H9 (cell line): ENCODE measurements at regions not wholly inside any gene's neighbourhood (a gene's known extent, or its start where the extent isn't known, plus 50 kb on each side); places are given as distances from the start of the nearest gene placed in this dataset.

Experiments used
- DNase-seq: peaks from one replicate; pipeline ENCODE4 v3.0.0-alpha.2; 2017
- H2AFZ ChIP-seq: one replicate; pipeline ENCODE4 v1.6.1; 2013; ENCODE audit warnings: mild to moderate bottlenecking, low read length, control low read depth, moderate library complexity
- H2AK5ac ChIP-seq: 2 replicates; pipeline ENCODE4 v1.6.1; 2013; ENCODE audit warnings: low read length, control low read depth, mixed read lengths; ENCODE audit not compliant: insufficient read length
- H2BK120ac ChIP-seq: one replicate; pipeline ENCODE4 v1.6.1; 2013; ENCODE audit warnings: low read depth, mild to moderate bottlenecking, low read length, control low read depth, inconsistent platforms; ENCODE audit not compliant: poor library complexity, severe bottlenecking
- H2BK12ac ChIP-seq: 2 replicates; pipeline ENCODE4 v1.6.1; 2013; ENCODE audit warnings: low read length, control low read depth, mixed read lengths, low read depth; ENCODE audit not compliant: insufficient read length
- H2BK15ac ChIP-seq: 2 replicates; pipeline ENCODE4 v1.6.1; 2013; ENCODE audit warnings: low read depth, low read length, control low read depth
- H2BK20ac ChIP-seq: one replicate; pipeline ENCODE4 v1.6.1; 2013; ENCODE audit warnings: low read depth, mild to moderate bottlenecking, low read length, control low read depth, inconsistent platforms; ENCODE audit not compliant: poor library complexity, severe bottlenecking
- H2BK5ac ChIP-seq: 2 replicates; pipeline ENCODE4 v1.6.1; 2013; ENCODE audit warnings: low read length, control low read depth, mixed read lengths; ENCODE audit not compliant: insufficient read length
- H3K14ac ChIP-seq: 2 replicates; pipeline ENCODE4 v1.6.1; 2013; ENCODE audit warnings: low read length, control low read depth; ENCODE audit not compliant: insufficient read depth
- H3K18ac ChIP-seq: 2 replicates; pipeline ENCODE4 v1.6.1; 2013; ENCODE audit warnings: low read depth, mild to moderate bottlenecking, mixed read lengths, low read length, control low read depth; ENCODE audit not compliant: insufficient read length
- H3K23ac ChIP-seq: 2 replicates; pipeline ENCODE4 v1.6.1; 2013; ENCODE audit warnings: low read length, control low read depth, mixed read lengths, low read depth; ENCODE audit not compliant: insufficient read length
- H3K23me2 ChIP-seq: 2 replicates; pipeline ENCODE4 v1.6.1; 2013; ENCODE audit warnings: low read depth, mild to moderate bottlenecking, mixed read lengths, low read length, control low read depth; ENCODE audit not compliant: insufficient read length, poor library complexity, severe bottlenecking
- H3K27ac ChIP-seq: 2 replicates; pipeline ENCODE4 v1.5.1; 2013; ENCODE audit warnings: low read length, control low read depth, mixed read lengths, low read depth; ENCODE audit not compliant: insufficient read length
- H3K27me3 ChIP-seq: 2 replicates; pipeline ENCODE4 v1.6.1; 2013; ENCODE audit warnings: low read length, control low read depth, inconsistent platforms; ENCODE audit not compliant: insufficient read depth
- H3K4ac ChIP-seq: 2 replicates; pipeline ENCODE4 v1.6.1; 2013; ENCODE audit warnings: low read depth, mild to moderate bottlenecking, control low read depth, inconsistent platforms, low read length, moderate library complexity
- H3K4me1 ChIP-seq: 2 replicates; pipeline ENCODE4 v1.6.1; 2013; ENCODE audit warnings: low read length, control low read depth, inconsistent platforms; ENCODE audit not compliant: insufficient read depth
- H3K4me2 ChIP-seq: 2 replicates; pipeline ENCODE4 v1.6.1; 2013; ENCODE audit warnings: low read length, control low read depth, mixed read lengths; ENCODE audit not compliant: insufficient read length, insufficient read depth
- H3K56ac ChIP-seq: 2 replicates; pipeline ENCODE4 v1.6.1; 2013; ENCODE audit warnings: low read depth, mild to moderate bottlenecking, mixed read lengths, low read length, control low read depth; ENCODE audit not compliant: insufficient read length
- H3K79me1 ChIP-seq: 2 replicates; pipeline ENCODE4 v1.6.1; 2013; ENCODE audit warnings: low read depth, mild to moderate bottlenecking, moderate library complexity, low read length, control low read depth, inconsistent platforms; ENCODE audit not compliant: insufficient read depth, poor library complexity, severe bottlenecking
- H3K79me2 ChIP-seq: 2 replicates; pipeline ENCODE4 v1.6.1; 2013; ENCODE audit warnings: low read length, control low read depth, inconsistent platforms; ENCODE audit not compliant: insufficient read depth
- H3K9ac ChIP-seq: 2 replicates; pipeline ENCODE4 v1.6.1; 2013; ENCODE audit warnings: low read length, control low read depth, mixed read lengths; ENCODE audit not compliant: insufficient read length; ENCODE audit errors: extremely low read depth
- H3K9me3 ChIP-seq: one replicate; pipeline ENCODE4 v1.6.1; 2013; ENCODE audit warnings: low read depth, low read length, inconsistent platforms; ENCODE audit not compliant: control insufficient read depth
- H3T11ph ChIP-seq: one replicate; pipeline ENCODE4 v1.6.1; 2013; ENCODE audit warnings: mild to moderate bottlenecking, low read length, control low read depth, inconsistent platforms
- H4K20me1 ChIP-seq: one replicate; pipeline ENCODE4 v1.6.1; 2013; ENCODE audit not compliant: control insufficient read depth, insufficient read length, insufficient read depth
- H4K5ac ChIP-seq: 2 replicates; pipeline ENCODE4 v1.6.1; 2013; ENCODE audit warnings: low read depth, mild to moderate bottlenecking, mixed read lengths, low read length, control low read depth; ENCODE audit not compliant: insufficient read length
- H4K8ac ChIP-seq: replicated peaks from 2 replicates; pipeline ENCODE4 v1.6.1; 2013; ENCODE audit warnings: low read length, control low read depth, mixed read lengths, low read depth; ENCODE audit not compliant: insufficient read length
- H4K91ac ChIP-seq: 2 replicates; pipeline ENCODE4 v1.6.1; 2013; ENCODE audit warnings: low read depth, mild to moderate bottlenecking, moderate library complexity, mixed read lengths, low read length, control low read depth; ENCODE audit not compliant: insufficient read length
- H3K27ac Mint-ChIP-seq, 3 experiments: 2 replicates in 2 of 3; 3 replicates in 1 of 3; pipeline ENCODE4 v1.8.0; 2020 to 2021; ENCODE audit warnings: mixed read lengths in 3 of 3, mild to moderate bottlenecking in 1 of 3, moderate library complexity in 1 of 3
- H3K27me3 Mint-ChIP-seq: 2 replicates; pipeline ENCODE4 v1.8.0; 2021; ENCODE audit warnings: low read depth, mild to moderate bottlenecking, moderate library complexity, mixed read lengths
- H3K36me3 Mint-ChIP-seq, 3 experiments: 2 replicates in 2 of 3; 3 replicates in 1 of 3; pipeline ENCODE4 v1.8.0; 2020 to 2021; ENCODE audit warnings: low read depth in 3 of 3, mixed read lengths in 3 of 3; ENCODE audit not compliant: insufficient read depth in 1 of 3
- H3K4me1 Mint-ChIP-seq, 2 experiments: 2 replicates each; pipeline ENCODE4 v1.8.0; 2020; ENCODE audit warnings: mixed read lengths in 2 of 2
- H3K4me3 Mint-ChIP-seq, 2 experiments: 2 replicates in 1 of 2; 3 replicates in 1 of 2; pipeline ENCODE4 v1.8.0; 2020 to 2021; ENCODE audit warnings: mild to moderate bottlenecking in 2 of 2, mixed read lengths in 2 of 2, moderate library complexity in 1 of 2
- H3K9me3 Mint-ChIP-seq, 2 experiments: 2 replicates in 1 of 2; 3 replicates in 1 of 2; pipeline ENCODE4 v1.8.0; 2020; ENCODE audit warnings: mild to moderate bottlenecking in 2 of 2, mixed read lengths in 2 of 2, moderate library complexity in 1 of 2
- CTCF ChIP-seq: fragments of 200-600 bp; sonication (generic); conservative IDR thresholded peaks from 3 replicates; pipeline ENCODE4 v1.8.0; 2021; ENCODE audit warnings: antibody characterized with exemption, mild to moderate bottlenecking
- WGBS: extraction: QIAGEN DNeasy Blood & Tissue Kit; methylation state at CpG from one replicate; pipeline ENCODE4 v1.1.7; 2013; ENCODE audit warnings: missing lambda C conversion rate, low lambda C conversion rate, mixed read lengths; ENCODE audit not compliant: insufficient read length; ENCODE audit errors: extremely low coverage; 5-methylcytosine and 5-hydroxymethylcytosine counted together

DNA sequence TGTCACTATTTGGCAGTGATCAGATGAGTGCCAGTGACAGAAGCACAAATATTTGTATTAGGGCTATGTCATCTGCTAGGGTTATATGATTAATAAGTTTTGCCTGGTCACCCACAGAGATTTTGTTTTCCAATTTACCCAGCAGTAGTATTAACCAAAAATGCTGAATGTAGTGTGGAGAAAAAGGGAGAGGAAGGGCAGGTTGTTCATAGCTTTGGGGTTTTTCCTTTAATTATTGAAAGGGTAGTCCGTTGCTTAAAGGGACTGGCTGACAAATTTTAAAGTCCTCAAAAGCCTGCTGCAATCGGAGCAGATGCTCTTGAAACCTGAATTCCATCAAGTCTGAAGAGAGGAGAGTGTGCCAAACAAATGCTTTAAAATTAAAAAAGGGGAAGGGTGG, 237.9 kb upstream of the CCDC196 start:
- no peaks in the 10 kb centered on the region for H3K36me3 Mint-ChIP-seq
- no peak overlapping the region for H2BK15ac ChIP-seq
- no peak overlapping the region for H3K27ac ChIP-seq

More for the DNA sequence above, 237.9 kb upstream of the CCDC196 start:
- no peaks in the 10 kb centered on the region for H3K27me3 Mint-ChIP-seq
- no peak overlapping the region for H2BK5ac ChIP-seq
- H3K9me3 Mint-ChIP-seq: no peaks in the 10 kb centered on the region
- H2BK120ac ChIP-seq: no peak overlapping the region
- no peaks in the 10 kb centered on the region for H3K23me2 ChIP-seq
- no peaks in the 10 kb centered on the region for H3K9me3 ChIP-seq
- no peak overlapping the region for H2AFZ ChIP-seq
- no peak for DNase-seq
- H3K14ac ChIP-seq: no peak overlapping the region
- H3K18ac ChIP-seq: no peak overlapping the region
- no peak overlapping the region for H4K91ac ChIP-seq
- H3K79me2 ChIP-seq: no peaks in the 10 kb centered on the region
- H3K4me1 ChIP-seq: no peaks in the 10 kb centered on the region; the same call in 1 of the 2 replicates
- WGBS: no CpG with 5 or more reads among the region's 2 CpGs
- peaks cover 10 to 15% of the 10 kb centered on the region in 2 experiments for H3K4me1 Mint-ChIP-seq
- no peak overlapping the region for H3K23ac ChIP-seq
- no peak overlapping the region for H3K27ac Mint-ChIP-seq
- H2AK5ac ChIP-seq: no peak overlapping the region
- H3K79me1 ChIP-seq: no peaks in the 10 kb centered on the region
- H4K8ac ChIP-seq: no peak overlapping the region
- H4K5ac ChIP-seq: no peak overlapping the region
- H3K27me3 ChIP-seq: no peaks in the 10 kb centered on the region
- H3K56ac ChIP-seq: no peak overlapping the region
- no peak overlapping the region for H3K4ac ChIP-seq
- H2BK20ac ChIP-seq: no peak overlapping the region
- TF ChIP-seq CTCF: no peak
- no peak overlapping the region for H3T11ph ChIP-seq
- H3K9ac ChIP-seq: no peak overlapping the region
- H3K4me2 ChIP-seq: no peak overlapping the region
- H4K20me1 ChIP-seq: no peaks in the 10 kb centered on the region
- H3K4me3 Mint-ChIP-seq: no peak overlapping the region
- no peak overlapping the region for H2BK12ac ChIP-seq
